DOHH2 (cell line): ENCODE measurements at regions not wholly inside any gene's neighbourhood (a gene's known extent, or its start where the extent isn't known, plus 50 kb on each side); places are given as distances from the start of the nearest gene placed in this dataset.

ENCODE experiments used
- H3F3A ChIP-seq: fragments of 200-600 bp; sonication (generic), shearing (Covaris generic); 2 replicates; pipeline ENCODE4 v1.6.0; 2016; ENCODE audit warnings: antibody characterized with exemption, mild to moderate bottlenecking; ENCODE audit not compliant: control insufficient read depth, insufficient read depth
- H3K27ac ChIP-seq: fragments of 200-600 bp; sonication (generic); 2 replicates; pipeline ENCODE4 v1.5.1; 2014; ENCODE audit warnings: low read depth, mild to moderate bottlenecking, low read length, moderate library complexity
- H3K27me3 ChIP-seq: fragments of 200-600 bp; sonication (generic); 2 replicates; pipeline ENCODE4 v1.6.1; 2014; ENCODE audit warnings: mild to moderate bottlenecking, low read length, mixed read lengths; ENCODE audit not compliant: control insufficient read depth
- H3K36me3 ChIP-seq: fragments of 200-600 bp; sonication (generic); 2 replicates; pipeline ENCODE4 v1.6.1; 2014; ENCODE audit warnings: mild to moderate bottlenecking, low read length, moderate library complexity, mixed read lengths; ENCODE audit not compliant: control insufficient read depth
- H3K4me1 ChIP-seq: fragments of 200-600 bp; sonication (generic); 2 replicates; pipeline ENCODE4 v1.6.1; 2014; ENCODE audit warnings: mild to moderate bottlenecking, low read length, mixed read lengths; ENCODE audit not compliant: control insufficient read depth
- H3K4me2 ChIP-seq: fragments of 200-600 bp; sonication (generic); 2 replicates; pipeline ENCODE4 v1.6.0; 2014; ENCODE audit warnings: mild to moderate bottlenecking, low read length, moderate library complexity
- H3K4me3 ChIP-seq: fragments of 200-600 bp; sonication (generic); 2 replicates; pipeline ENCODE4 v1.5.1; 2014; ENCODE audit warnings: mild to moderate bottlenecking, low read length, mixed read lengths
- H3K79me2 ChIP-seq: fragments of 200-600 bp; sonication (generic); 2 replicates; pipeline ENCODE4 v1.6.1; 2014; ENCODE audit warnings: mild to moderate bottlenecking, low read length, mixed read lengths; ENCODE audit not compliant: control insufficient read depth
- H3K9me2 ChIP-seq: fragments of 200-600 bp; sonication (generic); replicated peaks from 2 replicates; pipeline ENCODE4 v1.6.1; 2014; ENCODE audit warnings: mild to moderate bottlenecking, low read length, mixed read lengths; ENCODE audit not compliant: control insufficient read depth
- H3K9me3 ChIP-seq: fragments of 200-600 bp; sonication (generic); 2 replicates; pipeline ENCODE4 v1.6.1; 2014; ENCODE audit warnings: antibody characterized with exemption, low read length, mixed read lengths; ENCODE audit not compliant: control insufficient read depth, insufficient read depth
- H4K20me1 ChIP-seq: fragments of 200-600 bp; sonication (generic); 2 replicates; pipeline ENCODE4 v1.6.0; 2014; ENCODE audit warnings: low read depth, mild to moderate bottlenecking, antibody characterized with exemption, low read length, moderate library complexity; ENCODE audit not compliant: control insufficient read depth, insufficient read depth
- EZH2phosphoT487 ChIP-seq: fragments of 200-600 bp; sonication (generic); IDR thresholded peaks from 2 replicates; pipeline ENCODE4 v1.6.1; 2017; ENCODE audit warnings: borderline replicate concordance, mild to moderate bottlenecking, antibody characterized with exemption, low read length, moderate library complexity, mixed read lengths
- TF ChIP-seq, protein P1 (sequence below): fragments of 200-600 bp; sonication (generic); IDR thresholded peaks from one replicate; pipeline ENCODE4 v1.5.1; 2014; ENCODE audit warnings: antibody characterized with exemption, mild to moderate bottlenecking, low read depth, low read length; ENCODE audit not compliant: poor library complexity, severe bottlenecking

DNA sequence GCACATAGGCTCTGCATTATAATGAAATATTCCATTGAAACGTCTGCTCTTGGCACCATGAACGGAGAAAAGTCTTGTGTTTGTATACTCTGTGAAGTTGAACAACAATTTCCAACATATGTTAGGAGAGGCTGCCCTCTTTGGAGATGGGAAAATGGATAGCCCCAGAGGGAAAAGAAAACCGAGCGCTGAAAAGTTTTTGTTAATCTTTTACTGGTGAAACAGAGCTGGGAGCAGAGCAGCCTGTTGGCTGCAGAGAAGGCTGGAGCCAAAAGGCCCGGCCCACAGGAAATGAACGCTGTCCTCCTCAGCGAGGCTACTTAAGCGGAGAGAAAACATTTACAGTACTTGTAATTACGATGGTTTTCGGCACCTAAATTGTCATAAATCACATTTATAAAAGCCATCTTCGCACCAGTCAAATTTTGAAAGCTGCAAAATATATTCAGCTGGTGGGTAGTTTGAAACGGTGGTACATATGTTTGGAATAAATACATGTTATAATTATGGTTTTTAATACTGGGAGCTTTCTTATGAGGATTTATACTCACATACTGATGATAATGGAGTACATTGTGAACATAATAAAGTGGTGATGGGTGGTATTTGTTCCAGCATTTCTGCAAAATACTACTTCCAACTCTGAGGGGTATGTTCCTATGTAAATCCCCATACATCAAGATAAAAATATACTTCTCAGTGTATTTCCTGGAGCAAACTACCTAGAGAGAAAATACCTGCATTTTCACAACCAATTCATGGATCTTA, 129.6 kb upstream of the CNTLN start:
- Histone ChIP-seq H3K9me3 (no peaks in the 10 kb centered on the region), H3F3A (no peaks in the 10 kb centered on the region), H3K36me3 (no peaks in the 10 kb centered on the region), H3K4me2 (no peak overlapping the region), H3K9me2 (no peaks in the 10 kb centered on the region), H3K4me3 (no peak overlapping the region), H3K27me3 (no peaks in the 10 kb centered on the region), H3K79me2 (no peaks in the 10 kb centered on the region), H4K20me1 (no peaks in the 10 kb centered on the region), H3K4me1 (no peaks in the 10 kb centered on the region), H3K27ac (no peak overlapping the region)
- TF ChIP-seq, protein P1, sequence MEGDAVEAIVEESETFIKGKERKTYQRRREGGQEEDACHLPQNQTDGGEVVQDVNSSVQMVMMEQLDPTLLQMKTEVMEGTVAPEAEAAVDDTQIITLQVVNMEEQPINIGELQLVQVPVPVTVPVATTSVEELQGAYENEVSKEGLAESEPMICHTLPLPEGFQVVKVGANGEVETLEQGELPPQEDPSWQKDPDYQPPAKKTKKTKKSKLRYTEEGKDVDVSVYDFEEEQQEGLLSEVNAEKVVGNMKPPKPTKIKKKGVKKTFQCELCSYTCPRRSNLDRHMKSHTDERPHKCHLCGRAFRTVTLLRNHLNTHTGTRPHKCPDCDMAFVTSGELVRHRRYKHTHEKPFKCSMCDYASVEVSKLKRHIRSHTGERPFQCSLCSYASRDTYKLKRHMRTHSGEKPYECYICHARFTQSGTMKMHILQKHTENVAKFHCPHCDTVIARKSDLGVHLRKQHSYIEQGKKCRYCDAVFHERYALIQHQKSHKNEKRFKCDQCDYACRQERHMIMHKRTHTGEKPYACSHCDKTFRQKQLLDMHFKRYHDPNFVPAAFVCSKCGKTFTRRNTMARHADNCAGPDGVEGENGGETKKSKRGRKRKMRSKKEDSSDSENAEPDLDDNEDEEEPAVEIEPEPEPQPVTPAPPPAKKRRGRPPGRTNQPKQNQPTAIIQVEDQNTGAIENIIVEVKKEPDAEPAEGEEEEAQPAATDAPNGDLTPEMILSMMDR = no peak
- no peak for TF ChIP-seq EZH2phosphoT487

DNA sequence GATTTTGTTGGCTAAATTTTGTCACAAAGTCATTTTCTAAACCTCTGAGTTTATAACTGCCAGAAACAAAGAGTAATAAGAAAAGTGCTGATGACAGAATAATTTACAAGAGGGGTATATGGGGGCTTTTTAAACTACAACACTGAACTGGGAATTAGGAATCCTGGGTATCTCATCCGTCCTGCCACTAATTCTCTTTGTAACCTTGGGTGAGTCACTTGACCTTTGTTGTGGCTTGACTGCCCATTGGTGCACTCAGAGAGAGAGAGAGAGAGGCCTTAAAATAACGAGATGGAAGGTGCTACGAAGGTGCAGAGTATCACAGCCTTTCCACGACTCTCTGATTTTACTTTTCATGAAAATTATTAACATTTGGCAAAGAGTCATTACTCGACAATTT, 130.3 kb upstream of the CNTLN start:
- no peaks in the 10 kb centered on the region for H3F3A ChIP-seq
- no peak overlapping the region for H3K4me2 ChIP-seq
- H4K20me1 ChIP-seq = no peaks in the 10 kb centered on the region
- no peaks in the 10 kb centered on the region for H3K9me2 ChIP-seq
- no peak overlapping the region for H3K4me3 ChIP-seq
- H3K27me3 ChIP-seq = no peaks in the 10 kb centered on the region
- TF ChIP-seq, protein P1 = no peak
- TF ChIP-seq EZH2phosphoT487 = no peak
- H3K79me2 ChIP-seq = no peaks in the 10 kb centered on the region
- no peak overlapping the region for H3K27ac ChIP-seq
- no peaks in the 10 kb centered on the region for H3K4me1 ChIP-seq
- H3K36me3 ChIP-seq = no peaks in the 10 kb centered on the region
- no peaks in the 10 kb centered on the region for H3K9me3 ChIP-seq

DNA sequence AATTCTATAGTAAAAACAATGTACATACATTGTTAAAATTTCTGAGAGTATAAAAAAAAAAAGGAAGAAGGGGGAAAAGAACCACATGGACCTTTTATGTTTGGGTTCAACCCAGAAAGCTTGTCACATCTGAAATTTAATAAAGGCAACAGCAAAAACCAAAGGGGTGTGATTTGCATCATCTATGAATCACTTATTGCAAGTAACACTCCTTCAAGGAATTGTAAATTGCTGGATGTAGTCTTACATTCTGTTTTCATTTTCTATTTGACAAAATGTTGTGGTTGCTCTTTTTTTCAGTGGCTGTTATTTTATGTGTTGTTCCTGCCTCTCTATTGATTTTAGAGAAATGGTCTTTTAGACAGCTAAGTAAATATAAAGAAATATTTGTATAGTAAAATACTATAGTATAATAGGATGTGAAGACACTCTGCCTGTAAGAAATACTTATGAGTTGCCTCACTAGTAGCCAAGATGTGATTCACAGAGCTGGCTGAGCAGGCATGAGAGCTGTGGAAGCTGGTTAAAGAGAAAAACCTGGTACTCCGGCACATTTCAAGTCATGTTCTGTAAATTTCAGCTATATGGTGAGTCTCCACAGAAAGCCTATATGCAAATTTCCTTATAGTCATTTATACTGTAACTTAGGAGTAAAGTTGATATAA, 131.1 kb upstream of the CNTLN start:
- H3K36me3 ChIP-seq = no peaks in the 10 kb centered on the region
- no peaks in the 10 kb centered on the region for H4K20me1 ChIP-seq
- no peaks in the 10 kb centered on the region for H3K9me3 ChIP-seq
- no peak overlapping the region for H3K4me2 ChIP-seq
- H3K27ac ChIP-seq = no peak overlapping the region
- no peak overlapping the region for H3K4me3 ChIP-seq
- H3K9me2 ChIP-seq = no peaks in the 10 kb centered on the region
- H3K79me2 ChIP-seq = no peaks in the 10 kb centered on the region
- no peaks in the 10 kb centered on the region for H3F3A ChIP-seq
- no peak for TF ChIP-seq EZH2phosphoT487
- TF ChIP-seq, protein P1 = no peak
- no peaks in the 10 kb centered on the region for H3K27me3 ChIP-seq
- no peaks in the 10 kb centered on the region for H3K4me1 ChIP-seq
